Endothelial cell of umbilical vein (primary cell): ENCODE measurements at regions not wholly inside any gene's neighbourhood (a gene's known extent, or its start where the extent isn't known, plus 50 kb on each side); places are given as distances from the start of the nearest gene placed in this dataset.

ENCODE experiments used
- BruUV-seq: library from RNA; stranded (reverse); fragments of 400-500 nt; replicated peaks from 2 replicates; lab custom pipeline; 2021; lab: Mats Ljungman, UMichigan
- CTCF ChIA-PET: fragments of 300-600, 350-600 bp; sonication (Branson Sonifier 250); formaldehyde crosslinking; loops from one replicate; lab custom pipeline; 2021; ENCODE audit warnings: antibody characterized with exemption, inconsistent platforms; lab: Charles Lee
- POLR2A ChIA-PET: fragments of 300-600, 350-600 bp; sonication (Branson Sonifier 250); formaldehyde crosslinking; loops from one replicate; lab custom pipeline; 2021; ENCODE audit warnings: antibody characterized with exemption, inconsistent platforms; lab: Charles Lee
- DNase-seq: peaks from one replicate; pipeline ENCODE4 v3.0.0-alpha.2; 2011; ENCODE audit warnings: low read depth, low spot score
- FAIRE-seq: peaks from 2 replicates; lab custom pipeline; 2011; peaks lifted over from hg19 to GRCh38; lab: Jason Lieb, UNC
- H2AFZ ChIP-seq: 2 replicates; pipeline ENCODE4 v1.6.0; 2012; ENCODE audit warnings: low read depth, low read length, control low read depth, inconsistent platforms
- H3K27ac ChIP-seq: 2 replicates; pipeline ENCODE4 v1.5.1; 2011; ENCODE audit warnings: low read depth, mild to moderate bottlenecking, control low read depth, low read length, moderate library complexity; ENCODE audit not compliant: insufficient read depth
- H3K27me3 ChIP-seq, 2 experiments: 2 replicates each; pipeline versions ENCODE4 v1.6.0 to v1.6.1; 2011; ENCODE audit warnings: low read length in 2 of 2, mixed read lengths in 1 of 2; ENCODE audit not compliant: control insufficient read depth in 2 of 2, insufficient read depth in 2 of 2
- H3K36me3 ChIP-seq, 2 experiments: 2 replicates in 1 of 2; 3 replicates in 1 of 2; pipeline ENCODE4 v1.5.1; 2011; ENCODE audit warnings: low read length in 2 of 2, mild to moderate bottlenecking in 1 of 2, moderate library complexity in 1 of 2; ENCODE audit not compliant: control insufficient read depth in 2 of 2, insufficient read depth in 2 of 2; ENCODE audit errors: extremely low read depth in 1 of 2
- H3K4me1 ChIP-seq: 3 replicates; pipeline ENCODE4 v1.5.1; 2011; ENCODE audit warnings: mild to moderate bottlenecking, low read length; ENCODE audit not compliant: control insufficient read depth, insufficient read depth; ENCODE audit errors: extremely low read depth
- H3K4me2 ChIP-seq: 2 replicates; pipeline ENCODE4 v1.6.1; 2011; ENCODE audit warnings: low read length, control low read depth, mixed read lengths; ENCODE audit not compliant: insufficient read depth
- H3K4me3 ChIP-seq, 3 experiments: fragments of 200-600 bp in 1 of 3; sonication (generic), shearing (Covaris generic) in 1 of 3; replicated peaks in 1 of 3; 2 replicates each; pipeline ENCODE4 v1.5.1; 2011 to 2016; ENCODE audit warnings: control low read depth in 3 of 3, low read length in 3 of 3, mild to moderate bottlenecking in 2 of 3, inconsistent platforms in 1 of 3, low read depth in 1 of 3, moderate library complexity in 1 of 3; ENCODE audit not compliant: insufficient read depth in 1 of 3
- H3K79me2 ChIP-seq: 2 replicates; pipeline ENCODE4 v1.6.0; 2012; ENCODE audit warnings: low read length, inconsistent platforms; ENCODE audit not compliant: control insufficient read depth, insufficient read depth
- H3K9ac ChIP-seq: replicated peaks from 2 replicates; pipeline ENCODE3; 2011; ENCODE audit warnings: low read length, control low read depth; ENCODE audit not compliant: insufficient read depth; ENCODE audit errors: extremely low read depth
- H3K9me1 ChIP-seq: replicated peaks from 3 replicates; pipeline ENCODE4 v1.6.0; 2011; ENCODE audit warnings: mild to moderate bottlenecking, low read length; ENCODE audit not compliant: control insufficient read depth, insufficient read depth; ENCODE audit errors: extremely low read depth
- H3K9me3 ChIP-seq: replicated peaks from 2 replicates; pipeline ENCODE4 v1.5.1; 2012; ENCODE audit warnings: low read length, inconsistent platforms; ENCODE audit not compliant: control insufficient read depth, insufficient read depth
- H4K20me1 ChIP-seq: replicated peaks from 2 replicates; pipeline ENCODE3; 2011; ENCODE audit warnings: mild to moderate bottlenecking, low read length; ENCODE audit not compliant: control insufficient read depth, insufficient read depth; ENCODE audit errors: extremely low read depth
- CTCF ChIP-seq, 2 donors: IDR thresholded peaks; 1 replicate in 1 of 2; 2 replicates in 1 of 2; pipeline ENCODE4 v1.5.1; 2011; ENCODE audit warnings: low read length in 2 of 2, mild to moderate bottlenecking in 2 of 2, moderate library complexity in 2 of 2, control low read depth in 1 of 2, inconsistent platforms in 1 of 2, low read depth in 1 of 2; ENCODE audit not compliant: insufficient read depth in 1 of 2; ENCODE audit errors: extremely low read depth in 1 of 2
- EZH2 ChIP-seq: IDR thresholded peaks from 2 replicates; pipeline ENCODE4 v1.6.1; 2012; ENCODE audit warnings: borderline replicate concordance, low read depth, mild to moderate bottlenecking, moderate library complexity, low read length, inconsistent platforms; ENCODE audit not compliant: severe bottlenecking
- FOS ChIP-seq: IDR thresholded peaks from 2 replicates; pipeline ENCODE4 v1.6.1; 2011; ENCODE audit warnings: mild to moderate bottlenecking, low read length, moderate library complexity, borderline replicate concordance; ENCODE audit not compliant: insufficient read depth
- GATA2 ChIP-seq: IDR thresholded peaks from 2 replicates; pipeline ENCODE4 v1.7.0; 2011; ENCODE audit warnings: low read depth, mild to moderate bottlenecking, moderate library complexity, mixed read lengths, low read length; ENCODE audit not compliant: insufficient read length, insufficient read depth
- JUN ChIP-seq: IDR thresholded peaks from 2 replicates; pipeline ENCODE4 v1.6.1; 2011; ENCODE audit warnings: borderline replicate concordance, low read depth; ENCODE audit not compliant: insufficient read length, insufficient read depth
- MAX ChIP-seq: IDR thresholded peaks from 2 replicates; pipeline ENCODE4 v1.6.1; 2011; ENCODE audit not compliant: insufficient read depth, insufficient read length
- MYC ChIP-seq: IDR thresholded peaks from one replicate; pipeline ENCODE4 v1.6.1; 2011; ENCODE audit warnings: mild to moderate bottlenecking, low read depth, low read length
- POLR2A ChIP-seq: IDR thresholded peaks from 2 replicates; pipeline ENCODE4 v1.6.1; 2012; ENCODE audit warnings: low read depth, mild to moderate bottlenecking, control low read depth, low read length
- POLR2AphosphoS5 ChIP-seq: IDR thresholded peaks from 2 replicates; pipeline ENCODE4 v1.6.1; 2012; ENCODE audit warnings: low read depth, mild to moderate bottlenecking, control low read depth, low read length, moderate library complexity; ENCODE audit not compliant: insufficient read depth
- dilution Hi-C: fragments of 300-500 bp; cut with MboI; formaldehyde crosslinking; loops from one replicate; pipeline ENCODE4 v1.15.0; 2019; ENCODE audit warnings: low sequenced_read_pairs; ENCODE audit not compliant: extremely low pct_ligation_motif_present
- intact Hi-C: fragments of 100-400 bp; cut with micrococcal nuclease; formaldehyde crosslinking; loops from one replicate; pipeline ENCODE4 v1.10.0; 2022

GRCh38 chr6:82488403-82488802, 124.8 kb downstream of the TPBG start:
- no peaks in the 10 kb centered on the region for H3K9me3 ChIP-seq
- dilution Hi-C loops (no loop called here), intact Hi-C loops (no loop called here)
- no peaks in the 10 kb centered on the region for H3K36me3 ChIP-seq
- no peaks in the 10 kb centered on the region for H4K20me1 ChIP-seq
- no peak overlapping the region for H2AFZ ChIP-seq
- no peaks in the 10 kb centered on the region for H3K27me3 ChIP-seq
- ChIA-PET CTCF (no interaction called here), POLR2A (no interaction called here)
- no peak overlapping the region for H3K4me2 ChIP-seq
- no peaks in the 10 kb centered on the region for H3K9me1 ChIP-seq
- H3K27ac ChIP-seq, result no peak overlapping the region
- no peaks in the 10 kb centered on the region for H3K4me1 ChIP-seq
- no peaks in the 10 kb centered on the region for H3K79me2 ChIP-seq
- no peak for DNase-seq
- H3K4me3 ChIP-seq, result no peak overlapping the region
- TF ChIP-seq MAX, result no peak
- TF ChIP-seq POLR2AphosphoS5, result no peak
- no peak for TF ChIP-seq JUN
- TF ChIP-seq FOS, result no peak
- no peak for TF ChIP-seq POLR2A
- BruUV-seq, result no TSS peak
- H3K9ac ChIP-seq, result no peak overlapping the region
- FAIRE-seq, result no peak

- dilution Hi-C loops, result no loop called here
- TF ChIP-seq FOS (no peak), EZH2 (no peak), POLR2A (no peak), JUN (no peak), CTCF (IDR thresholded peaks at IDR 0.05; ENCODE audit: extremely low read depth in 1 of 2, insufficient read depth in 1 of 2, low read depth in 1 of 2, low read length in 2 of 2) (no peak), MYC (no peak), POLR2AphosphoS5 (no peak), GATA2 (no peak), MAX (no peak)
- no TSS peak for BruUV-seq
- POLR2A ChIA-PET, result no interaction called here
- DNase-seq (no peak), FAIRE-seq (no peak)
- Histone ChIP-seq H3K27ac (no peak overlapping the region), H3K36me3 (no peaks in the 10 kb centered on the region), H3K27me3 (no peaks in the 10 kb centered on the region), H4K20me1 (no peaks in the 10 kb centered on the region), H3K4me2 (no peak overlapping the region), H3K9me1 (no peaks in the 10 kb centered on the region), H3K9ac (no peak overlapping the region), H3K9me3 (no peaks in the 10 kb centered on the region), H3K79me2 (no peaks in the 10 kb centered on the region), H3K4me1 (no peaks in the 10 kb centered on the region), H2AFZ (no peak overlapping the region), H3K4me3 (no peak overlapping the region)
- CTCF ChIA-PET, result interaction anchor here (0.9 kb wide), 1 partner anchor 69 kb away, joined by 3 read pairs; no protein-coding TSS in a partner anchor
- intact Hi-C loops, result no loop called here
Observed at GRCh38 chr6:82492134-82492533, 128.5 kb downstream of the TPBG start.
